Right lobe of liver (tissue), 6 donors: ENCODE measurements at regions not wholly inside any gene's neighbourhood (a gene's known extent, or its start where the extent isn't known, plus 50 kb on each side); places are given as distances from the start of the nearest gene placed in this dataset.

ENCODE experiments used
- ATAC-seq, 4 donors: fragments of 200-7000 bp; cut with Tn5 transposase; one replicate each; pipeline ENCODE4 v1.9.1; 2020; ENCODE audit warnings: mild to moderate bottlenecking in 4 of 4, moderate library complexity in 4 of 4
- DNase-seq, 3 donors: peaks; one replicate each; pipeline ENCODE4 v3.0.0-alpha.2; 2020
- H3K27ac ChIP-seq, 3 donors: fragments of 200-600 bp; one replicate each; pipeline ENCODE4 v1.8.0; 2022
- H3K27me3 ChIP-seq, 2 donors: fragments of 200-600 bp; one replicate each; pipeline ENCODE4 v1.8.0; 2022
- H3K36me3 ChIP-seq, 4 donors: fragments of 200-600 bp; sonication (generic) in 1 of 4; one replicate each; pipeline versions ENCODE4 v1.5.1 to v1.8.0; 2017 to 2022; ENCODE audit warnings: control low read depth in 1 of 4
- H3K4me1 ChIP-seq, 4 donors: fragments of 200-600 bp; sonication (generic) in 1 of 4; one replicate each; pipeline versions ENCODE4 v1.5.1 to v1.8.0; 2017 to 2022; ENCODE audit warnings: control low read depth in 1 of 4
- H3K4me3 ChIP-seq, 3 donors: fragments of 200-600 bp; one replicate each; pipeline ENCODE4 v1.8.0; 2022
- H3K9me3 ChIP-seq, 4 donors: fragments of 200-600 bp; sonication (generic) in 1 of 4; one replicate each; pipeline versions ENCODE4 v1.5.1 to v1.8.0; 2017 to 2022; ENCODE audit warnings: control low read depth in 1 of 4
- CTCF ChIP-seq, 4 donors: fragments of 200-600 bp in 3 of 4; fragments of 450-650 bp in 1 of 4; IDR thresholded peaks; one replicate each; pipeline versions ENCODE4 v1.5.1 to v1.8.0; 2016 to 2022; ENCODE audit warnings: antibody characterized with exemption in 4 of 4, mild to moderate bottlenecking in 2 of 4
- POLR2A ChIP-seq: fragments of 450-650 bp; IDR thresholded peaks from one replicate; pipeline ENCODE4 v1.6.1; 2017; ENCODE audit warnings: antibody characterized with exemption, mild to moderate bottlenecking
- WGBS: methylation state at CpG from one replicate; pipeline ENCODE4 v1.1.6; 2018; ENCODE audit warnings: low coverage, low lambda C conversion rate; ENCODE audit not compliant: insufficient coverage; ENCODE audit errors: missing lambda C conversion rate; 5-methylcytosine and 5-hydroxymethylcytosine counted together
- intact Hi-C, 2 donors: fragments of 100-400 bp; cut with DNase I; formaldehyde crosslinking; loops; one replicate each; pipeline versions ENCODE4 v1.11.2 to v1.14.1; 2022
- donor health status: DM: no; HTN: yes; CAD: no.
- donor health status: DM: no; HTN: no; CAD: no.
- donor health status: DM: no; HTN: no; CAD: no.
- donor health status: DM: no; HTN: yes; CAD: no.
- donor health status: DM: no; HTN: yes; CAD: no.

DNA sequence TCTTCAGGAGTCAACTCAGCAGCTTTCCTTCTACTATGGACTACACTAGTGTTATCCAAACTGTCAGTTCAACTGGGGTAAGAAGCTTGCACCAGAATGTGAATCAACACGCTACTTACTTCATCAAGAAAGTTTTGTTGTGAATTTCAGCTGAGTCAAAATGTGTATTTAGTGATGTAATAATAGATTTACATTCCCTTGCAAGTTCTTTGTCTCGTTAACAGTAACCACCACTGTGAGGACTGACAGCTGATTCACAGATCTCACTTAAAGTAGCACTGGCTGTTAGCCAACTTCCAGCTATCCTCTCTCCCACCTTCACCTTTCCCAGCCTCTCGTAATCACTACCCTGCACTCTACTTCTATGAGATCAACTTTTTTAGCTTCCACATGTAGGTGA, 445.3 kb downstream of the NTRK2 start:
- no peak for DNase-seq
- 38% methylated on average over 3 of the region's 3 CpGs for WGBS
- ATAC-seq, result no peak
- intact Hi-C loops, result no loop called here
- Histone ChIP-seq H3K36me3 (no peaks in the 10 kb centered on the region), H3K27ac (no peak overlapping the region), H3K27me3 (no peaks in the 10 kb centered on the region), H3K4me3 (no peak overlapping the region), H3K9me3 (no peaks in the 10 kb centered on the region), H3K4me1 (no peaks in the 10 kb centered on the region)
- no peak for TF ChIP-seq POLR2A
- no peak for TF ChIP-seq CTCF (IDR thresholded peaks at IDR 0.05)

- intact Hi-C loops, result no loop called here
- WGBS, result 51% methylated on average over 6 of the region's 6 CpGs
- Histone ChIP-seq H3K4me3 (no peak overlapping the region), H3K4me1 (no peaks in the 10 kb centered on the region), H3K27me3 (no peaks in the 10 kb centered on the region), H3K27ac (no peak overlapping the region), H3K9me3 (no peaks in the 10 kb centered on the region), H3K36me3 (no peaks in the 10 kb centered on the region)
- ATAC-seq (no peak), DNase-seq (no peak)
- TF ChIP-seq POLR2A (no peak), CTCF (IDR thresholded peaks at IDR 0.05) (no peak)
Measured at GRCh38 chr9:85112933-85113418, 443.4 kb downstream of the NTRK2 start.

DNA sequence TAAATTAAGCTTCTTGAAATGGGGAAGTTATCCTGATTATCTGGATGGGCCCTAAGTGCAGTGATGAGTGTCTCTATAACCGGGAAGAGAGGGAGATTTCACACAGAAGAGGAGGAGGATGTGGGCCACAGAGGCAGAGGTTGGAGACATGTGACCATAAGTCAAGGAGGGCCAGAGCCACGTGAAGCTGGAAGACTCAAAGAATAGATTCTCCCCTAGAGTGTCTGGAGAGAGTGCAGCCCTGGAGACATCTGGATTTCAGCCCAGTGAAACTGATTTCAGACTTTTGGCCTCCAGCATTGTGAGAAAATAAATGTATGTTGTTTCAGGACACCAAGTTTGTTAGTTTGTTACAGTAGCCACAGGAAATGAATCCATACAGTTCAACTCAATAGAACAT, 442.9 kb downstream of the NTRK2 start:
- intact Hi-C loops, result no loop called here
- Histone ChIP-seq H3K9me3 (no peaks in the 10 kb centered on the region), H3K36me3 (no peaks in the 10 kb centered on the region), H3K4me3 (no peak overlapping the region), H3K27ac (no peak overlapping the region), H3K27me3 (no peaks in the 10 kb centered on the region), H3K4me1 (no peaks in the 10 kb centered on the region)
- 21% methylated on average over 2 of the region's 2 CpGs for WGBS
- TF ChIP-seq CTCF (IDR thresholded peaks at IDR 0.05) (no peak), POLR2A (no peak)
- no peak for ATAC-seq
- no peak for DNase-seq

- ATAC-seq, result no peak
- no peak for TF ChIP-seq POLR2A
- no peak for DNase-seq
- Histone ChIP-seq H3K4me3 (no peak overlapping the region), H3K9me3 (no peaks in the 10 kb centered on the region), H3K4me1 (no peaks in the 10 kb centered on the region), H3K27ac (no peak overlapping the region), H3K27me3 (no peaks in the 10 kb centered on the region), H3K36me3 (no peaks in the 10 kb centered on the region)
- intact Hi-C loops, result no loop called here
Measured at GRCh38 chr9:85108746-85109145, 439.2 kb downstream of the NTRK2 start.

GRCh38 chr9:85108229-85108628, 438.7 kb downstream of the NTRK2 start:
- TF ChIP-seq POLR2A (no peak), CTCF (IDR thresholded peaks at IDR 0.05) (no peak)
- 59% methylated on average over 6 of the region's 6 CpGs for WGBS
- Histone ChIP-seq H3K4me3 (no peak overlapping the region), H3K27ac (no peak overlapping the region), H3K4me1 (no peaks in the 10 kb centered on the region), H3K9me3 (no peaks in the 10 kb centered on the region), H3K27me3 (no peaks in the 10 kb centered on the region), H3K36me3 (no peaks in the 10 kb centered on the region)
- ATAC-seq (no peak), DNase-seq (no peak)
- intact Hi-C loops, result no loop called here
